NOMO-1 (cell line): ENCODE measurements at regions not wholly inside any gene's neighbourhood (a gene's known extent, or its start where the extent isn't known, plus 50 kb on each side); places are given as distances from the start of the nearest gene placed in this dataset.

Source experiments
- DNase-seq, 2 experiments: peaks; one replicate each; lab custom pipeline; 2025; ENCODE audit not compliant: unreplicated experiment in 2 of 2; lab: John Stamatoyannopoulos, UW

GRCh38 chr6:132244744-132245143 lies 156.5 kb downstream of the MOXD1 start:
- no peak for DNase-seq

- DNase-seq, result no peak
These were observed 164.5 kb downstream of the MOXD1 start for GRCh38 chr6:132236744-132237143.

- DNase-seq, result no peak
These were observed 165.0 kb downstream of the MOXD1 start for GRCh38 chr6:132236281-132236680.

- no peak for DNase-seq
These were observed 165.5 kb downstream of the MOXD1 start for GRCh38 chr6:132235596-132236280.

- no peak for DNase-seq
These were observed 166.9 kb downstream of the MOXD1 start for GRCh38 chr6:132234356-132234755.

GRCh38 chr6:132231121-132231884 lies 170.0 kb downstream of the MOXD1 start:
- no peak for DNase-seq

- no peak for DNase-seq
These were observed 172.4 kb downstream of the MOXD1 start for GRCh38 chr6:132228894-132229293.

- no peak for DNase-seq
These were observed 173.4 kb downstream of the MOXD1 start for GRCh38 chr6:132227904-132228303.

GRCh38 chr6:132224943-132225342 lies 176.3 kb downstream of the MOXD1 start:
- no peak for DNase-seq

- DNase-seq, result no peak
These were observed 180.5 kb downstream of the MOXD1 start for GRCh38 chr6:132220800-132221199.

GRCh38 chr6:132219901-132220300 lies 181.4 kb downstream of the MOXD1 start:
- DNase-seq, result no peak

- peak in 1 of 2 experiments; percentile 6 for DNase-seq
These were observed 183.1 kb downstream of the MOXD1 start for GRCh38 chr6:132218059-132218696.

- no peak for DNase-seq
These were observed 185.5 kb downstream of the MOXD1 start for GRCh38 chr6:132215805-132216204.

GRCh38 chr6:132214716-132215115 lies 186.6 kb downstream of the MOXD1 start:
- DNase-seq, result no peak

GRCh38 chr6:132213732-132214131 lies 187.5 kb downstream of the MOXD1 start:
- no peak for DNase-seq

- no peak for DNase-seq
These were observed 188.1 kb downstream of the MOXD1 start for GRCh38 chr6:132213191-132213590.

- no peak for DNase-seq
These were observed 190.2 kb downstream of the MOXD1 start for GRCh38 chr6:132210886-132211563.

GRCh38 chr6:132209351-132209750 lies 191.9 kb downstream of the MOXD1 start:
- DNase-seq, result no peak

- DNase-seq, result no peak
These were observed 193.3 kb downstream of the MOXD1 start for GRCh38 chr6:132207991-132208390.

- no peak for DNase-seq
These were observed 195.3 kb downstream of the MOXD1 start for GRCh38 chr6:132205946-132206345.

GRCh38 chr6:132204591-132204990 lies 196.7 kb downstream of the MOXD1 start:
- DNase-seq, result no peak
